HG03175 (cell line): ENCODE measurements at regions not wholly inside any gene's neighbourhood (a gene's known extent, or its start where the extent isn't known, plus 50 kb on each side); places are given as distances from the start of the nearest gene placed in this dataset.
"Not testable (repeated sequence)": the region's sequence is repeated elsewhere in the genome, so short reads cannot be mapped to it uniquely, and the experiment has no call there.

Experiments
- ATAC-seq: cut with Tn5 transposase; IDR thresholded peaks from one replicate; pipeline ENCODE4 v1.9.1; 2021; ENCODE audit warnings: mild to moderate bottlenecking, moderate library complexity; ENCODE audit not compliant: unreplicated experiment

DNA sequence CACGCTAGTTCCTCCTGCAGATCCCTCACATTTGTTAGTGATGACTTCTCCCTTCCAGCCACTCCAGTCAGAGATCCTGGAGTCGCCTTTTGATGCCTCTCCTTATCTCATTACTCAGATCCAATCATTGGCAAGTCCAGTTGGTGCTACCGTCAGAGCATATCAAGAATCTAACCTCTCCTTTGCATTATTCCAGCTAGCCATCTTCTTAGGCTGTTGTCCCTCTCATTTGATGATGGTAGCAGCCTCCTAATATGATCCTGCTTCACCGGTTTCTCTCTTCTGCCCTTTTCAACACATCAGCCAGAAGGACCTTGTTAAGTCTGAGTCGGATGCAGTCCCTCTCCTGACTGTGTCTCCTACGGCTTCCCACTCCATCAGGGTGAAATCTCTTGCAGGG is 305.6 kb downstream of the THBS2 start:
- no peak for ATAC-seq

DNA sequence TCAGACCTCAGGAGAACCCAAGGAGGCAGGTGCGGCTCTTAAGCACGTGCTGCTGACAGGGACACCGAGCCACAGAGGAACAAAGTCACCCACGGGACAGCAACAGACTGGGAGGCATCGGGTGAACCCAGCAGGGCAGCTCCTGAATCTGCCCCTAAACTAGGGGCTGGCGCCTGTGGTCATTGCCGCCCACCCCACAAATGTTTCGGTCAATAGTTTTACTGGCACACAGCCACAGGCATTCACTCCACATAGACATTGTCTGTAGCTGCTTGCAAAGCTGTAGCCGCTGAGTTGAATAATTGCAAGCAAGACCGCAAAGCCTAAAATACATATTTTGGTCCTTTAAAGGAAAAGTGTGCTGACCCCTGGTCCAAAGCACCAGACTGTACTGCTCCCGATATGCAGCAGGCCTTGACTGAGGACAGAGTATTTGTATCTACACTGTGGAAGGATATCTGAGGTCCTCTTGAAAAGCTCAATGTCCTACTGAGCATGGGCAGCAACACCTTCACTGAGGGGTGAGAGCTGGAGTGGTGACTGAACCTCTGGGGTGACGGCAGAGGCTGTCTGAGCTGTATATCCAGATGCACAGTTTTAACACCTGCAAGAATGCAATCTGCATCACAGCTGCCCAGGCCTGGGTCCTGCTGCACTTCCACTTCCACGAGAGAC is 310.3 kb downstream of the THBS2 start:
- ATAC-seq, result no peak

DNA sequence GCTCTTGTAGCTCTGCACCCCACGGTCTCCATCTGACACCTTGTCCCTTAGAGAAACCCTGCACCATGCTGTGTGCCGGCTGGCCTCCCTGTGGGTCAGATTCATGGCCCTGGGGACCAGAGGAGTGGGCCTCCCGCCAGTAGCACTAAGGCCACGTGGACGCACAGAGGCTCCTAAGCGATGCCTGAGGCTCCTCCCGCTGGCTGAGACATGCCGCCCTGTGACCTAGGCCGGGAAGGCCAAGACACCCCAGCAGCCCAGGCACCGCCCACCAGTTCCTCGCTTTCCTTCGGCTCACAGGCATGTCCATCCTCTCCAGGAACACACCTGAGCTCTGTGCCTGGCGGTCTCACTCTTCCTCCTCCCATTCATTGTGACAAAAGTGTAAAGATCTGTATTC is 311.0 kb downstream of the THBS2 start:
- ATAC-seq, result no peak

DNA sequence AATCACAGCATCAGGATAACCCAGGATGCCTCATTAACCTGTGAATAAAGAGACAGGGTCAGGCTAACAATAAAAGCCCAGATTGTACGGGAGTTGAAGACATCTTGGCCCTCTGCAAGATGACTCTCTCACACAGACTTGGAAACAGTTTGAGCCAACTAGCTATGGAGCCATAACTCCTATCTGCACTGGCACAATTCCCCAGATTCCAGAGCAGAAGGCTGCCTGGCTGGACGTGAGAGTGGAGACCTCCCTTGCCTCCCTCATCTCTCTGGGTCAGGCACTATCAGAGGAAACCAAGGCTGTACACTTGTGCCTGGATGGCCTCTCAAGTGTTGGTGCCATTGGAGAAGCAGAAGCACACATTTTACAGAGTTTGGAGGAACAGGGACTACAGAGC is 312.6 kb downstream of the THBS2 start:
- ATAC-seq, result no peak

DNA sequence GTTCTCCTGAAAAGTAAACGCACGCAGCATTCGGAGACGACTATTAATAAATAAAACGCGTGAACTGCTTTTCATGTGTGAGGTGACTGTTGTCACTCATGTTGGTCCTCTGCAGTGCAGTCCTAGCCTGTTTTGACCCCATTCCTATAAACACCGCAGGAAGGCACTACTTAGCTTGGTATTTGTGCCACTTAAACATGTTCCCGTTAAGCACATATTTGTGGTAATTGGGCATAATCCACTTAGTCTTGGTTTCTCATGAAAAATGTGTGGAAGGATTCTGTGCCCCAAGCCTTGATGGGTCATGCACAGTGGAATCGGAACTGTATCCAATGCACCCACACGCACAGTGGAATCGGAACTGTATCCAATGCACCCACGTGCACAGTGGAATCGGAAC is 313.9 kb downstream of the THBS2 start:
- ATAC-seq, result no peak

DNA sequence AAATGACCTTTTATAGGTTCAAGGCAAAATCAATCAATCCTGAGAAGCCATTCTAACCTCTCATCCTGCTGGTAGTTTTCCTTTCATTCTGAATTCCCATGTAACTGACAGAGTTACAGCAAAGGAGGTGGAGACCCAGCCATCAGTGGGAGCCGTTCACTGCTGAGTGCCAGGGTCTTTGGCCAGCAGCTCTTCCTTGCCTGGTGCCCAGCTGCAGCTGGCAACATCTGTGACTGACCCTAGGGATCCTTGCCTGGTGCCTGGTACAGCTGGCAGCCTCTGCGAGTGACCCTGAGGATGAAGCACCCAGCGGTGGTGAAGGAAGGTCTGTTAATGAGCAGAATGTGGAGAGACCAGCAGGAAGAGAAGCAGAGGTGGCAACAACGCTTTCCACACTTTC is 314.6 kb downstream of the THBS2 start:
- no peak for ATAC-seq

DNA sequence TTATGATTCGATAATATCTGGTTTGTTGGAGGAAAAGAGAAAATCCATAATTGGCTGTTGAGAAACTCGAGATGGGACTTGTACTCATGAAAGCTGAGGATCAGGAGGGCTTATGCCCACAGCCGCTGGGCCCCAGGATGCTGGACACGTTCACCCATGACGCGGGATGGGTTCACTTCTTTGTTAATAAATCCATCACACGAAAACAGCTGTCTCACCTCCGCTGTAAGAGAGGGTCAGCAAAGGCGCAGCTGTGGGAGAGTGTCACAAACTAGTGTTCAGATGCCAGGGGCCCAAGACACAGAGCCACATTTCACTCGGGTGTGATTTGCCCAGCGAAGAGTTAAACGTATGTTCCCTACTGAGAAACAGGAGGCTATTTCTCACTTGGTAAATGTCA is 315.1 kb downstream of the THBS2 start:
- ATAC-seq, result no peak

DNA sequence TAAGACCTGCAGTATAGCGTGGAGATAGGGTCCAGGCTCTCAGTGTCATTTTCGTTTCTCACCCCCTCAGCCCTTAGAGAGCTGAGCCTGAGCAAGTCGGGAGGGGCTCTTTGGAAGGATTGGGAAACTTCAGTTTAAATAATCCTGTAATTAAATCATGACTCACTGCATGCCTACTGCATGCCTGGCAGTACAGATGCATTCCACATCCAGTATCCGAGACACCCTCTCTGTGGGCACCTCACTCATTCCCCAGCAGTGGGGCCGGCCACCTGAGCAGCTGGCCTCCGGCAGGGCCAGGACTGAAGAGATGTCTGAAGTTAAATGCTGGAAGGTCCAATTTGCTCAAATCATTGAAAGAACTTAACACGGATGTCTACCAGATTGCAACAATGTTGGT is 316.6 kb downstream of the THBS2 start:
- no peak for ATAC-seq

DNA sequence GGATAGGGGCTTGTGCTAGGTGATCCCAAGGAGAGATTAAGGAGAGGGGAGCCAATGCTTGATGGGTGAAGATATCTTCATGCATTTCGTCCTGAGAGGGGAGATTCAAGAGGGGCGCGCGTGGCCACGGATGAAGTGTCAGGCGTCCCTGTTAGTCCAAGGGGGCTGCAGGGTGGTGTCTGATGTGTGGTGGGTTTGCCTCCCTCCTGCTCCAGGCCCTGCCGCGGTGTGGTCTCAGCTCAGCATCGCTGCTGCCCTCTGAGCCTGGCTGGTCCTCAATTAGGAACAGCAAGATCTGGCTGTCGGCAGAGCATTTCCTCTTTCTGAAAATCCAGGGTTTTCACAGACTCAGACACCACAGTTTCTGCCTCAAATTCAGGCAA is 318.0 kb downstream of the THBS2 start:
- ATAC-seq, result no peak

DNA sequence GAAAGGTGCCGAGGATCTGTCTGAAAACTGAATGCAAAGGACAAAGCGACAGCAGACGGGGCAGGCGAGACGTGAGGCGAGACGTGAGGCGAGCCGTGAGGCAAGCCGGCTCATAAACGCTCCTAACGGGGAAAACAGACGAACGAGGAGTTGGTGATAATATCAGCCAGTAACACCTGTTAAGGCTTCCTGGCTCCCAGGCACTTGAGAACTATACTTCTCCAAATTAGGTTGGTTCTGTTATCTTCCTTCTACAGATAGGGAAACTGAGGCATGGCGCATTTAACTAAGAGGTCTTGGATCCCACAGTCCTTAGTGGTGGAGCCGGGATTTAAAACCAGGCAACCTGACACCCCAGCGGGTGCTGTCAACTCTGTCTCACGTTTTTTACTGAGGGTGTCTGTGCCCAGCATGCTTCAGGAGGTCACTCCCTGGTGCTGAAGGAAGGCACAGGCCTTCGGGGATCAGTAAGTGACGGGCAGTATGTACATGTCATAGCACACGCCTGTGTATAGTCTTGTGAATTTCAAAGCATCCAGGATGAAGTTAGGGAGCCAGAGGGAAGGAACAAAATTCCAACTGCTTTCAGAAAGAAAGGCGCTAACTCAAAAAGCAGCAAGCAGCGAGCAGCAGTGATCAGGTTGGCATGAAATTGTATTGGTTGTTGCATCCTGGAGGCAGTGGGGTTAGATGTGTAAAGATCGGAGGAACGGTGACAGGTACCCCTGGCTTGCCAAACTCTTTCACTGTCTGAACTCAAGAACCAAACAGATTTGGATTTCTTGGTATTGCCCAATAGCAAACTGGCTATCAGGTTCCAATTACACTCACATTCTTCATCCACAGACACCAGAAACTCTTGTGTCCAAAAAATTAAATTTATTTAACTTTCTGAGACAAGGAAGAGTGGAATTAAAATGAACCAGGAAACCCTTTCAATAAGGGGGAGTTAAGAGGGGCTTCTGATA is 318.7 kb downstream of the THBS2 start:
- ATAC-seq, result no peak

DNA sequence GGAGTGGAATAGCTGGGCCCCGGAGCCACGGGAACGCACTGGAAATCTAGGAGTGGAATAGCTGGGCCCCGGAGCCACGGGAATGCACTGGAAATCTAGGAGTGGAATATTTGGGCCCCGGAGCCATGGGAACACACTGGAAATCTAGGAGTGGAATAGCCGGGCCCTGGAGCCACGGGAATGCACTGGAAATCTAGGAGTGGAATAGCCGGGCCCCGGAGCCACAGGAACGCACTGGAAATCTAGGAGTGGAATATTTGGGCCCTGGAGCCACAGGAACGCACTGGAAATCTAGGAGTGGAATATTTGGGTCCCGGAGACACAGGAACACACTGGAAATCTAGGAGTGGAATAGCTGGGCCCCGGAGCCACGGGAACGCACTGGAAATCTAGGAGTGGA is 321.5 kb downstream of the THBS2 start:
- not testable (repeated sequence) for ATAC-seq

DNA sequence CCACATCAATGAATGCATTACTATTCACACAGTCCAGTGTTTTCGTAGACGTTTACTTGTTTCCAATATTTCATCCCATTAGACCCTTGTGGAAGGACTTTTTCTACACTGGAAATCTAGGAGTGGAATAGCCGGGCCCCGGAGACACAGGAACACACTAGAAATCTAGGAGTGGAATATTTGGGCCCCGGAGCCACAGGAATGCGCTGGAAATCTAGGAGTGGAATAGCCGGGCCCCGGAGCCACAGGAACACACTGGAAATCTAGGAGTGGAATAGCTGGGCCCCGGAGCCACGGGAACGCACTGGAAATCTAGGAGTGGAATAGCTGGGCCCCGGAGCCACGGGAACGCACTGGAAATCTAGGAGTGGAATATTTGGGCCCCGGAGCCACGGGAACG is 322.6 kb downstream of the THBS2 start:
- ATAC-seq, result not testable (repeated sequence)

DNA sequence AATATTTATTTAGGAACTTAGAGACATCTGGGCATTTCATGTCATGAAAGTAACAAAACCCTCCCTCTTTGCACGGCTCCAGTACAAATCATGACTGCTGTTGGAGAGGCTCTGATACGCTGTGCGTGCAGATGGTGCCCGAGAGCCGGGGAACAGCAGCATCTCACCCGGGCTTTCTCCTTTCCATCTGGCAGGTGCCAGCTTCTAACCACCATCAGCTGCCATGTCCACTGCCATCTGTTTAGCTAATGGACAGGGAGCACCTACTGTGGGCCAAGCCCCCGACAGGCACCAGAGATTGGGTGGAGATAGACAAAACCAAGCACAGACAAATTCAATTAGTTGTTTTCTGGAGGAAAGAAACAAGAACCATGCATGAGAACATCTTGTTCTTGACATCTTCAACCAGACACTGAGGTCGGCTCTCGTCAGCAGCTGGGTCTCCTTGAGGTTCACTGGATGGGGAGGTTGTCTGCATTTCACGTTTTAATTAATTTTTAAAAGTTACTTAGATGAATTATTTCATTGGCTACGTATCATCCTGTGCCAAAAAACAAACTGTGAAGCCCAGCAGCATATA is 323.7 kb downstream of the THBS2 start:
- no peak for ATAC-seq

DNA sequence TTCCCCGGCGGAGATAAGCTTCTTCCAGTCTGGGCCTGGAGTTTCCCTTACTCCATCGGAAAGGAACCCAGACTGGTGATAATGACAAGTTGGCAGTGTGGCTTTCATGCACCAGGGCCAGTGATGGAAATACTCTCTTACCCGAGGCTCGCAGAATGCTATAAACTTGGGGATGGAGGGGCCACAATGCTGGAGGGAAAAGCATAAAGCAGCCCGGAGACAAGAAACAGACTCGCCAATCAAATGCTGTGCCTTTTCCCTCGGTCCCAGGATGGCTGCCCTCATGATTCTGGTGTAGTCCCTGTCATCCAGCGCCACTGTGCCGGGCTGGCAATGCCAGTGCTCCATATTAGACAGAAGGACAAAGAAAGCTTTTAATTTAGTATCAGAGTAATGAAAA is 325.6 kb downstream of the THBS2 start:
- ATAC-seq, result no peak

DNA sequence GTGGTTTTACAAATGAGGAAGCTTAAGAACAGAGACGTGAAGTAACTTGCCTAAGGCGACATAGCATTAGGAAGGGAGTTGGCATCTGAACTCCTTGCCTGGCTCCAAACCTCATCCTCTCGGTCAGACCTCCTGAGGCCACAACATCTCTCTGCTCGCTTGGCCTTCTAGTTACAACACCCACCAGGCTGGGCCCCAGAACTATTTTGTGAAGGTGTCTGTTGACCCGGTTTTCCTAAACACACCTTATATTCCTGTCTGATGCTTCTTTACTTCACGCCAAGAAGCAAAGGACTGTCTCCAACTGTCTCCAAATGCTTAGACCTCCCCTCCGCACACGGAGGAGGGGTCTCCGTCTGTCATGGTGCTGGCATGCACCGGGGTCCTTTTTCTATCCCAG is 326.6 kb downstream of the THBS2 start:
- ATAC-seq, result no peak

DNA sequence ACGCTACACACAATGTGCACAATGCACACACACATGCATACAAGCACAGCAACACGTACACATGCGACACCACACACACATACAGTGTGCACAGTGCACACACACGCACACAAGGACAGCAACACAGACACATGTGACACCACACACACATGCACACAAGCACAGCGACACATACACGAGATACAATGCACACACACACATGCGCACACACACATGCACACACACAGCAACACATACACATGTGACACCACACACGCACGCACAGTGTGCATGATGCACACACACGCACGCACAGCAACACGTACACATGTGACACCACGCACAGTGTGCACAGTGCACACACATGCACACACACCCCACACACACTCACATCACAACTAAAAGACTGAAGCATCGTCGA is 327.3 kb downstream of the THBS2 start:
- ATAC-seq, result no peak

DNA sequence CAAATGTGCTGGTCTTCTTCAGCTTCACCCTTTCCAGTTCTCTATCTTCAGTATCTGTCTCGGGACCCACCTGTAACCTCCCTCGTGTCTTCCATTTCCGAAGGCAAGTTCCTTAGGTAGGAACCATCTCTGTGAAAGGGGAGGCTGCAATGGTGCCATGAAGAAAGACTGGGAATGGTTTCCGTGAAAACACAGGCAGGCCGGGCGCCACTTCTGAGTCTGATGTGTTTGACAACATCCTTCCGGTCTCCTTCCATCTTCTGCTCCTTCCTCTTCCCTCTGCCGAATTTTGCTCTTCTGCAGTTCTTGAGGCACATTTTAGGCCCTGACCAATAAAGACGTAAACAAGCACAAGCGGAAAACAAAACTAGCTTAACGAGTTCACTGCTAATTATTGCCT is 328.0 kb downstream of the THBS2 start:
- ATAC-seq, result no peak

DNA sequence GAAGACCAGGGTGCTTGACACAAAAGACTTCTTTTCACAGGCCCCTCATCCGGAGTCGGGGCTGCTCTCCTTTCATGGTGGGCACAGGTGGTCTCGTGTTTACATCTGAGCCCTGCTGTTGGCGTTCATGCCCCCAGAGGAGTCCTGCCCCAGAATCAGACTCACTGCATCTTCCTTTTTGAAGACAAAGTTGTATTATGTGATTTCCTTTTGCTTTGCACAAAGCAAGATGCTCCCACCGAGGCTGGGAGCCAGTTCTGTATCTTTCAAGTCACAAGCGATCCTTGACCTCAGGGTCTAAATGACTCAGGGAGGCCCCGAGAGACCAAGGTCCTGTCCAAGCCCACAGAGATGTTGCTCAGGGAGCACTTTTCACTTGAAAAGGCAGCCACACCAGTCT is 330.5 kb downstream of the THBS2 start:
- no peak for ATAC-seq

DNA sequence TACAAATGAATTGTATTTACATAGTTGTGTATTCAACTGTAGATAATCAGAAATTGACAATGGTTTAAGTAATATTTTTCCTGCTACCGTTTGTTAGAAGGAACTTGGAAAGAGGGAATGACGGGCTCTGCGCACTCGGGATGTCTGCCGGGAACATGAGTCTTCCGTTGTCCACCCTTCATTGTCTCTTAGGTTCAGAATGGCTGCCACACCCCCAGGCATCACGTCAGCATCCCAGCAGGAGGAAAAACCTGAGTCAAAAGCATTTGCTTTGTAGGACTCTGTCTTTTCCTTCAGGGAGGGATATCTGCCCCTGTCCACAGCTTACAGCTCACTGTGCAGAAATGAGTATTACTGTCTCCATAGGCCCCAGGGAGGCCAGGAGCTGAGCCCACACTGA is 331.2 kb downstream of the THBS2 start:
- ATAC-seq, result no peak

DNA sequence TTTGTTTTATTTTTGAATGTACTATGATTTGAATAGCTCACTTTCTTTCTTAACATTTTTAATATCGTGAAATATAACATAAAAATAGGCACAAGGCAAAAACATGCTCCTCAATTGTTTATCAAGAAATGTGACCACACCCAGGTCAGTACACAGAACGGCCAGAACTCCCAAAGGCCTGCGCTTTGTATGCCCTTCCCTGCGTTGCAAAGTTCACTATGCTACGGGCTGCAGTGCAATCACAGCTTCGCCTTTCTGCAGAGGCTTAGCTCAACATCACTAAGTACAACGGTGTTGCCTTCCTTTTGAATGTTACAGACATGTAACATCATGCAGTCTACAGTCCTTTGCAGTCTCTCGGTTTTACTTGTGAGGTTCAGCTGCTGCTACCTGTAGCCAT is 333.4 kb downstream of the THBS2 start:
- no peak for ATAC-seq

DNA sequence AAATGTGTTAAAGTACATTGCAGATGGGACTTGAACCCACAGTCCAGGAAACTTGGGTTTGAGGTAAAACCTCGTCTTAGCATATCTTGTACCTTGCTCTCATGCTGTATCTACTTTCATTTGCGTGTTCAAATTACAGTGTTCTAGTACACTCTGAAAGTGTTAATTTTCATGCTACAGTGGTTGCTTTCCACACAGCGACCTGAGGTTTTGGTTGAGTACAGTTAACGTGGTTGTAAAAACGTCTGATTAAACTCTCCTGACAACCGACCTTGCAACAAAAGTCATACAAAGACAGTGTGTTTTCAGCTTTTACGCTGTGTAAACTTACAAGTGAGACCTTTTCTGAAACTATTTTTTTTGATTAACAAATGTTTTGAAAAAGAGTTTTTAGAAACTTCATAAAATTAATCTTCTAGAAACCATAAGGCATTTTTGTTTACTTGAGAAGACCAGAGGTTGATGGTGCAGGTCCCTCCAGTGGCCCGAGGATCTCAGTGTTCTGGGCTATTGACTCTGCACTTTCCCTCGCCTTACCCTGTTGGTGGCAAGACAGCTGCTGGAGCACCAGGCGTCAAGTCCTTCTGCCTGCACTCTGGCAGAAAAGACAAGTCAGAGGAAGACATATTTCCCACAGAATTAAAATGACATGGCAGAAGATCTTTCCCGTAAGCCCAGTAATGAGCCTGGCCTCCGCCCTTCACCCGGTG is 334.0 kb downstream of the THBS2 start:
- ATAC-seq, result no peak
